OCI-LY3 (cell line): ENCODE measurements at regions not wholly inside any gene's neighbourhood (a gene's known extent, or its start where the extent isn't known, plus 50 kb on each side); places are given as distances from the start of the nearest gene placed in this dataset.

Experiments
- CTCF ChIP-seq: fragments of 200-600, 300-600 bp; sonication (generic); IDR thresholded peaks from 2 replicates; pipeline ENCODE4 v1.5.1; 2014; ENCODE audit warnings: antibody characterized with exemption, low read length, low read depth
- EZH2phosphoT487 ChIP-seq: fragments of 200-600 bp; shearing (Covaris generic); IDR thresholded peaks from 2 replicates; pipeline ENCODE4 v1.6.1; 2018; ENCODE audit warnings: antibody characterized with exemption, mixed run types, low read depth

GRCh38 chr6:169853196-169854082 is 102.0 kb downstream of the ERMARD start:
- TF ChIP-seq CTCF, result no peak
- no peak for TF ChIP-seq EZH2phosphoT487
